ENCODE measurements at regions not wholly inside any gene's neighbourhood (a gene's known extent, or its start where the extent isn't known, plus 50 kb on each side); places are given as distances from the start of the nearest gene placed in this dataset.

DNA sequence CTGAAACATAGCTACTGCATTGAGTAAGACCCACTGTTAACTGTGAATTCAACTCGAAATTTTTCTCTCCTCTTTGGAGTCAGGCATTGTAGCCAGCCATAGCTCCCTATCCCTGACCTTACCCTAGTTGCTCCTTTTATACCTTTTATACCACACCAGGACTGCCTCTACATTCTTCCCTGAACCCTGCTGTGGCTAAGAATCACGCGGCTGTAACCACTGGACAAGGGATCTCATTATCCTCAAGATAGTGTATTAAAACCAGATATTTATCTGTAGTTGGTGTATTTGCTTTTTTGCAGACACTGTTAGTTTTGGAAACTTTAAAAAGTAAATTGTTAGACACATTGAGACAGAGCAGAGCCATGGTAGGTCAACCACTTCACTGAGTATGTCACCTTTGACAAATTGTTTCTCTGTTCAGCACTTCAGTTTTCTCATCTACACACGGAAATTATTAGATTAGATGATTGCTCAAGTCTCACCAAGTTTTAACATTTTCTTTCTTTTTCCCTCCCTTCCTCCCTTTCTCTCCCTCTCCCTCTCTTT, 136.5 kb upstream of the PRNP start:
- H3K4me1 ChIP-seq (ENCODE audit: control insufficient read depth in 1 of 2, insufficient read depth in 2 of 2, low read length in 2 of 2): peaks cover 21 to 74% of the 10 kb centered on the region in 2 experiments
- TF ChIP-seq, protein P1, sequence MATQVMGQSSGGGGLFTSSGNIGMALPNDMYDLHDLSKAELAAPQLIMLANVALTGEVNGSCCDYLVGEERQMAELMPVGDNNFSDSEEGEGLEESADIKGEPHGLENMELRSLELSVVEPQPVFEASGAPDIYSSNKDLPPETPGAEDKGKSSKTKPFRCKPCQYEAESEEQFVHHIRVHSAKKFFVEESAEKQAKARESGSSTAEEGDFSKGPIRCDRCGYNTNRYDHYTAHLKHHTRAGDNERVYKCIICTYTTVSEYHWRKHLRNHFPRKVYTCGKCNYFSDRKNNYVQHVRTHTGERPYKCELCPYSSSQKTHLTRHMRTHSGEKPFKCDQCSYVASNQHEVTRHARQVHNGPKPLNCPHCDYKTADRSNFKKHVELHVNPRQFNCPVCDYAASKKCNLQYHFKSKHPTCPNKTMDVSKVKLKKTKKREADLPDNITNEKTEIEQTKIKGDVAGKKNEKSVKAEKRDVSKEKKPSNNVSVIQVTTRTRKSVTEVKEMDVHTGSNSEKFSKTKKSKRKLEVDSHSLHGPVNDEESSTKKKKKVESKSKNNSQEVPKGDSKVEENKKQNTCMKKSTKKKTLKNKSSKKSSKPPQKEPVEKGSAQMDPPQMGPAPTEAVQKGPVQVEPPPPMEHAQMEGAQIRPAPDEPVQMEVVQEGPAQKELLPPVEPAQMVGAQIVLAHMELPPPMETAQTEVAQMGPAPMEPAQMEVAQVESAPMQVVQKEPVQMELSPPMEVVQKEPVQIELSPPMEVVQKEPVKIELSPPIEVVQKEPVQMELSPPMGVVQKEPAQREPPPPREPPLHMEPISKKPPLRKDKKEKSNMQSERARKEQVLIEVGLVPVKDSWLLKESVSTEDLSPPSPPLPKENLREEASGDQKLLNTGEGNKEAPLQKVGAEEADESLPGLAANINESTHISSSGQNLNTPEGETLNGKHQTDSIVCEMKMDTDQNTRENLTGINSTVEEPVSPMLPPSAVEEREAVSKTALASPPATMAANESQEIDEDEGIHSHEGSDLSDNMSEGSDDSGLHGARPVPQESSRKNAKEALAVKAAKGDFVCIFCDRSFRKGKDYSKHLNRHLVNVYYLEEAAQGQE (IDR thresholded peaks at IDR 0.05; ENCODE audit: low read depth): no peak
- TF ChIP-seq CEBPB (IDR thresholded peaks at IDR 0.05; ENCODE audit: low read depth) (no peak), YY1 (IDR thresholded peaks at IDR 0.05; ENCODE audit: extremely low read depth, insufficient replicate concordance, low read depth, low read length) (no peak), JUND (IDR thresholded peaks at IDR 0.05) (no peak), SIN3A (IDR thresholded peaks at IDR 0.05; ENCODE audit: low read depth) (no peak), ZFX (IDR thresholded peaks at IDR 0.05) (no peak), FOSL1 (IDR thresholded peaks at IDR 0.05; ENCODE audit: low read depth) (no peak), TCF7L2 (IDR thresholded peaks at IDR 0.05; ENCODE audit: borderline replicate concordance, extremely low read depth, insufficient read depth, insufficient read length) (no peak), ELF1 (IDR thresholded peaks at IDR 0.05; ENCODE audit: borderline replicate concordance, low read depth) (no peak), SP1 (IDR thresholded peaks at IDR 0.05; ENCODE audit: low read depth) (no peak), EZH2phosphoT487 (IDR thresholded peaks at IDR 0.05; ENCODE audit: borderline replicate concordance) (no peak), POLR2A (IDR thresholded peaks at IDR 0.05; ENCODE audit: borderline replicate concordance, extremely low read depth, insufficient read depth, insufficient read length) (no peak), SRF (IDR thresholded peaks at IDR 0.05; ENCODE audit: low read depth) (no peak), EGR1 (IDR thresholded peaks at IDR 0.05; ENCODE audit: low read depth) (no peak)
- TF ChIP-seq, protein P2, sequence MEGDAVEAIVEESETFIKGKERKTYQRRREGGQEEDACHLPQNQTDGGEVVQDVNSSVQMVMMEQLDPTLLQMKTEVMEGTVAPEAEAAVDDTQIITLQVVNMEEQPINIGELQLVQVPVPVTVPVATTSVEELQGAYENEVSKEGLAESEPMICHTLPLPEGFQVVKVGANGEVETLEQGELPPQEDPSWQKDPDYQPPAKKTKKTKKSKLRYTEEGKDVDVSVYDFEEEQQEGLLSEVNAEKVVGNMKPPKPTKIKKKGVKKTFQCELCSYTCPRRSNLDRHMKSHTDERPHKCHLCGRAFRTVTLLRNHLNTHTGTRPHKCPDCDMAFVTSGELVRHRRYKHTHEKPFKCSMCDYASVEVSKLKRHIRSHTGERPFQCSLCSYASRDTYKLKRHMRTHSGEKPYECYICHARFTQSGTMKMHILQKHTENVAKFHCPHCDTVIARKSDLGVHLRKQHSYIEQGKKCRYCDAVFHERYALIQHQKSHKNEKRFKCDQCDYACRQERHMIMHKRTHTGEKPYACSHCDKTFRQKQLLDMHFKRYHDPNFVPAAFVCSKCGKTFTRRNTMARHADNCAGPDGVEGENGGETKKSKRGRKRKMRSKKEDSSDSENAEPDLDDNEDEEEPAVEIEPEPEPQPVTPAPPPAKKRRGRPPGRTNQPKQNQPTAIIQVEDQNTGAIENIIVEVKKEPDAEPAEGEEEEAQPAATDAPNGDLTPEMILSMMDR (IDR thresholded peaks at IDR 0.05 in 2 of 3, conservative IDR thresholded peaks at IDR 0.05 in 1 of 3; ENCODE audit: borderline replicate concordance in 1 of 3, insufficient read depth in 1 of 3, low read depth in 2 of 3, low read length in 2 of 3): no peak
- TF ChIP-seq, protein P3, sequence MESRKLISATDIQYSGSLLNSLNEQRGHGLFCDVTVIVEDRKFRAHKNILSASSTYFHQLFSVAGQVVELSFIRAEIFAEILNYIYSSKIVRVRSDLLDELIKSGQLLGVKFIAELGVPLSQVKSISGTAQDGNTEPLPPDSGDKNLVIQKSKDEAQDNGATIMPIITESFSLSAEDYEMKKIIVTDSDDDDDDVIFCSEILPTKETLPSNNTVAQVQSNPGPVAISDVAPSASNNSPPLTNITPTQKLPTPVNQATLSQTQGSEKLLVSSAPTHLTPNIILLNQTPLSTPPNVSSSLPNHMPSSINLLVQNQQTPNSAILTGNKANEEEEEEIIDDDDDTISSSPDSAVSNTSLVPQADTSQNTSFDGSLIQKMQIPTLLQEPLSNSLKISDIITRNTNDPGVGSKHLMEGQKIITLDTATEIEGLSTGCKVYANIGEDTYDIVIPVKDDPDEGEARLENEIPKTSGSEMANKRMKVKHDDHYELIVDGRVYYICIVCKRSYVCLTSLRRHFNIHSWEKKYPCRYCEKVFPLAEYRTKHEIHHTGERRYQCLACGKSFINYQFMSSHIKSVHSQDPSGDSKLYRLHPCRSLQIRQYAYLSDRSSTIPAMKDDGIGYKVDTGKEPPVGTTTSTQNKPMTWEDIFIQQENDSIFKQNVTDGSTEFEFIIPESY (IDR thresholded peaks at IDR 0.05; ENCODE audit: extremely low read depth, insufficient replicate concordance, low read length): no peak
- TF ChIP-seq, protein P4, sequence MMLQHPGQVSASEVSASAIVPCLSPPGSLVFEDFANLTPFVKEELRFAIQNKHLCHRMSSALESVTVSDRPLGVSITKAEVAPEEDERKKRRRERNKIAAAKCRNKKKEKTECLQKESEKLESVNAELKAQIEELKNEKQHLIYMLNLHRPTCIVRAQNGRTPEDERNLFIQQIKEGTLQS (IDR thresholded peaks at IDR 0.05): no peak
- TF ChIP-seq, protein P5, sequence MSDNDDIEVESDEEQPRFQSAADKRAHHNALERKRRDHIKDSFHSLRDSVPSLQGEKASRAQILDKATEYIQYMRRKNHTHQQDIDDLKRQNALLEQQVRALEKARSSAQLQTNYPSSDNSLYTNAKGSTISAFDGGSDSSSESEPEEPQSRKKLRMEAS (IDR thresholded peaks at IDR 0.05): no peak
- no peaks in the 10 kb centered on the region for H3K79me2 ChIP-seq (ENCODE audit: insufficient read depth, low read length)
- no peaks in the 10 kb centered on the region for H4K20me1 ChIP-seq (ENCODE audit: insufficient read depth)
- H3K4me2 ChIP-seq (ENCODE audit: low read length): peak overlapping the region; percentile 29
- DNase-seq (ENCODE audit: low read depth, low spot score) (no peak), ATAC-seq (no peak)
- no TSS peak for BruUV-seq (replicated peaks)
- H2AFZ ChIP-seq (ENCODE audit: low read depth, low read length, poor library complexity, severe bottlenecking): no peak overlapping the region
- no peak overlapping the region for H3K27ac ChIP-seq (ENCODE audit: low read depth, low read length)
- H3K9me2 ChIP-seq (ENCODE audit: insufficient read depth): no peaks in the 10 kb centered on the region
- CTCF ChIA-PET: no interaction called here
- intact Hi-C loops (cut with micrococcal nuclease): no loop called here
- no peaks in the 10 kb centered on the region for H3K36me3 ChIP-seq (ENCODE audit: control insufficient read depth in 1 of 2, insufficient read depth in 2 of 2, low read length in 2 of 2)
- POLR2A ChIA-PET: no interaction called here
- H3K27me3 ChIP-seq (ENCODE audit: insufficient read depth, low read length): no peaks in the 10 kb centered on the region
- no peak overlapping the region for H3K9ac ChIP-seq (ENCODE audit: low read length)
- H3K9me3 ChIP-seq (ENCODE audit: control insufficient read depth in 1 of 2, insufficient read depth in 1 of 2, low read depth in 1 of 2, low read length in 2 of 2): no peaks in the 10 kb centered on the region
- no peak overlapping the region for H3K4me3 ChIP-seq (replicated peaks in 1 of 2; ENCODE audit: low read depth in 1 of 2, low read length in 2 of 2)
- RAD21 ChIA-PET (ENCODE audit: low non-redundant PET in 1 of 2, low total read pairs in 2 of 2, uncharacterized antibody in 2 of 2, unreplicated experiment in 2 of 2): no interaction called here
